HFFc6 (cell line): ENCODE measurements at regions not wholly inside any gene's neighbourhood (a gene's known extent, or its start where the extent isn't known, plus 50 kb on each side); places are given as distances from the start of the nearest gene placed in this dataset.
"Not testable (repeated sequence)": the region's sequence is repeated elsewhere in the genome, so short reads cannot be mapped to it uniquely, and the experiment has no call there.

ENCODE experiments used
- DNase-seq: peaks from one replicate; pipeline ENCODE4 v3.0.0-alpha.2; 2018
- H3K27ac Mint-ChIP-seq: 2 replicates; pipeline ENCODE4 v1.8.0; 2020; ENCODE audit warnings: mild to moderate bottlenecking, mixed read lengths
- H3K27me3 Mint-ChIP-seq: 2 replicates; pipeline ENCODE4 v1.8.0; 2021; ENCODE audit warnings: mild to moderate bottlenecking, moderate library complexity, mixed read lengths; ENCODE audit not compliant: insufficient read depth
- H3K36me3 Mint-ChIP-seq: 2 replicates; pipeline ENCODE4 v1.8.0; 2021; ENCODE audit warnings: low read depth, mixed read lengths
- H3K4me1 Mint-ChIP-seq: 2 replicates; pipeline ENCODE4 v1.8.0; 2020; ENCODE audit warnings: low read depth, mixed read lengths
- H3K4me3 Mint-ChIP-seq: 2 replicates; pipeline ENCODE4 v1.8.0; 2020; ENCODE audit warnings: mild to moderate bottlenecking, moderate library complexity, mixed read lengths
- H3K9me3 Mint-ChIP-seq: 2 replicates; pipeline ENCODE4 v1.8.0; 2020; ENCODE audit warnings: mild to moderate bottlenecking, mixed read lengths
- TF ChIP-seq, protein P1 (sequence below): fragments of 200-600 bp; sonication (generic); IDR thresholded peaks from 2 replicates; pipeline ENCODE4 v1.5.0; 2021; ENCODE audit warnings: antibody characterized with exemption, mild to moderate bottlenecking

DNA sequence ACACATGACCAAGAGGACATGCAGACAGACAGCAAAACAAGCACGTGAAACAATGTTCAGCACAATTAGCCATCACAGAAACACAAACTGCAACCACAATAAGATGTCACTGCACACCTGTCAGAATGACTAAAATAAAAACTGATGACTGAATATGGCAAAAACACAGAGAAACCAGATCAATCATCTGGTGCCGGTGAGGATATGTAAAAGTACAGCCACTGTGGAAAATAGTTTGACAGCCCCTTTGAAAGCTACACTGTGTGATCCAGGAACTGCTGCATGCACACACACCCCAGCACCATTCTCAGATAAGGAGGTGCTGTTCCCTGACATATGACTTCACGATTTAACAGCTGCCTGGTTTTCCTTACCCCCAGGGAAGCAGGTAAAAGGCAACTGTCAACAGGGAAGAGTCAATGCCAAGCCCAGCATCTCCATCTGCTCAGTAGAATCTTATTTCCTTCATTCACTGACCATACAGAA lies 238.1 kb upstream of the HSFY2 start:
- Mint-ChIP-seq H3K36me3 (no peaks in the 10 kb centered on the region), H3K27me3 (no peaks in the 10 kb centered on the region), H3K27ac (no peak overlapping the region), H3K4me1 (0 out of 2 replicates have a peak, but pooled peaks cover 6% of the 10 kb centered on the region), H3K4me3 (no peak overlapping the region), H3K9me3 (no peaks in the 10 kb centered on the region)
- TF ChIP-seq, protein P1, sequence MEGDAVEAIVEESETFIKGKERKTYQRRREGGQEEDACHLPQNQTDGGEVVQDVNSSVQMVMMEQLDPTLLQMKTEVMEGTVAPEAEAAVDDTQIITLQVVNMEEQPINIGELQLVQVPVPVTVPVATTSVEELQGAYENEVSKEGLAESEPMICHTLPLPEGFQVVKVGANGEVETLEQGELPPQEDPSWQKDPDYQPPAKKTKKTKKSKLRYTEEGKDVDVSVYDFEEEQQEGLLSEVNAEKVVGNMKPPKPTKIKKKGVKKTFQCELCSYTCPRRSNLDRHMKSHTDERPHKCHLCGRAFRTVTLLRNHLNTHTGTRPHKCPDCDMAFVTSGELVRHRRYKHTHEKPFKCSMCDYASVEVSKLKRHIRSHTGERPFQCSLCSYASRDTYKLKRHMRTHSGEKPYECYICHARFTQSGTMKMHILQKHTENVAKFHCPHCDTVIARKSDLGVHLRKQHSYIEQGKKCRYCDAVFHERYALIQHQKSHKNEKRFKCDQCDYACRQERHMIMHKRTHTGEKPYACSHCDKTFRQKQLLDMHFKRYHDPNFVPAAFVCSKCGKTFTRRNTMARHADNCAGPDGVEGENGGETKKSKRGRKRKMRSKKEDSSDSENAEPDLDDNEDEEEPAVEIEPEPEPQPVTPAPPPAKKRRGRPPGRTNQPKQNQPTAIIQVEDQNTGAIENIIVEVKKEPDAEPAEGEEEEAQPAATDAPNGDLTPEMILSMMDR: no peak
- no peak for DNase-seq

DNA sequence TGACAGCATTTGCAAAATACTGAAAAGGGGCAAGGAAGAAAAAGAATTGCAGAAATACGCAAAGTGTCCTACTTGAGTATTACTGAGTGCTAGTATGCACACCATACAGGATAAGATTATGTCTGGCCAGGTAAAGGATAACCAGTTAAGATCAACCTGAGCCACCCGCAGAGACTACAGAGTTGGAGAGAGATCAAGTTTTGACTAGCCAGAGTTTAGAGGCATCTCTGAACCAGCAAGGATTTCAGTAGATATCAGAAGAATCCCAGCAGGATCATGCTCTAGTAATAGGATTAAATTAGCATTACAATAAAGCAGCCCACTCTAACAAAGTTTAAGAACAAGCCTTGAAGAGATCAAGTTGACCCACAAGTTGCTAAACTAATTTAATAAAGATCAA lies 232.7 kb upstream of the HSFY2 start:
- DNase-seq: no peak
- no peaks in the 10 kb centered on the region for H3K9me3 Mint-ChIP-seq
- H3K4me3 Mint-ChIP-seq: no peak overlapping the region

DNA sequence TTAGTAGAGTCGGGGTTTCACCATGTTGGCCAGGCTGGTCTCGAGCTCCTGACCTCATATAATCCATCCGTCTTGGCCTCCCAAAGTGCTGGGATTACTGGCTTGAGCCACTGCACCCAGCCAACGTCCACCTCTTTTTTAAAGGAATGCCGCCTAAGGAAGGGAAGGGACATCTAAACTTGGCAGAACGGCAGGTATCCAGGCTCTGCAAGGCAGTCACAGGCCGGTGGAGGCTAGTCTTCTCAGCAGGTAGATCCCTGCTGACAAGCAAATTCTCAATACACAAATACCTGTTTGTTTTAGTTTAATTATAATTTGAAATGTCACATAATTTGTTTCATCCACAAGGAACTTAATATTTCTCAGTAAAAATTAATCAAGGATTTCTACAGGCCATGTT lies 232.0 kb upstream of the HSFY2 start:
- DNase-seq: no peak
- H3K4me3 Mint-ChIP-seq: no peak overlapping the region
- no peak overlapping the region for H3K27ac Mint-ChIP-seq
- TF ChIP-seq, protein P1: no peak
- no peaks in the 10 kb centered on the region for H3K9me3 Mint-ChIP-seq
- H3K4me1 Mint-ChIP-seq: no peaks in the 10 kb centered on the region
- H3K27me3 Mint-ChIP-seq: no peaks in the 10 kb centered on the region
- H3K36me3 Mint-ChIP-seq: no peaks in the 10 kb centered on the region

More for the DNA sequence above, 232.7 kb upstream of the HSFY2 start:
- Mint-ChIP-seq H3K36me3 (no peaks in the 10 kb centered on the region), H3K27ac (no peak overlapping the region), H3K4me1 (no peaks in the 10 kb centered on the region), H3K27me3 (no peaks in the 10 kb centered on the region)
- TF ChIP-seq, protein P1: no peak

DNA sequence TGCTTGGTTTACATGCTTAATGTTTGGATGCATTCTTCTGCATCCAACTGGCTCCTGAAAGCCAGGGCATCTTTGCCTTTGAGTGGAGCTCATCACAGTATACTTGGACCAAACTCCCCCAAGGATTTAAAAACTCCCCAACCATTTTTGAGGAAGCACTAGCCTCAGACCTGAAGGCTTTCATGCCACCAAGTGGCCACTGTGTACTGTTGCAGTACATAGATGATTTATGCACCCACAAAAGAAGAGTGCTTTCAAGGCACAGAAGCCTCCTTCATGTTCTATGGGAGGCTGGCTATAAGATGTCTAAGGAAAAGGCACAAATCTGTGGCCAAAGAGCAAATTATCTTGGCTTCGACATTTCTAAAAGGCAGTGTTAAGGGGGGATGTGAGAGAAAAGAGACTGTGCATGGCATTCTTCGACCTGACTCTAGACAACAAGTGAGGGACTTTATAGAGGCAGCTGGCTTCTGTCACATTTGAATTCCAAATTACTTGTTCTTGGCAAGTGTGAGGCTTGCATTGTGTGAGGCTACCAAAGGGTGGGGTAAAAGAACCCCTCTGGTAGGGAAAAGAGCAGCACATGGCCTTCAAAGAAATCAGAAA lies 224.2 kb upstream of the HSFY2 start:
- TF ChIP-seq, protein P1: peak; percentile 62
- Mint-ChIP-seq H3K4me3 (no peak overlapping the region), H3K27me3 (no peaks in the 10 kb centered on the region), H3K4me1 (no peaks in the 10 kb centered on the region), H3K9me3 (no peaks in the 10 kb centered on the region), H3K36me3 (no peaks in the 10 kb centered on the region), H3K27ac (no peak overlapping the region)
- no peak for DNase-seq

DNA sequence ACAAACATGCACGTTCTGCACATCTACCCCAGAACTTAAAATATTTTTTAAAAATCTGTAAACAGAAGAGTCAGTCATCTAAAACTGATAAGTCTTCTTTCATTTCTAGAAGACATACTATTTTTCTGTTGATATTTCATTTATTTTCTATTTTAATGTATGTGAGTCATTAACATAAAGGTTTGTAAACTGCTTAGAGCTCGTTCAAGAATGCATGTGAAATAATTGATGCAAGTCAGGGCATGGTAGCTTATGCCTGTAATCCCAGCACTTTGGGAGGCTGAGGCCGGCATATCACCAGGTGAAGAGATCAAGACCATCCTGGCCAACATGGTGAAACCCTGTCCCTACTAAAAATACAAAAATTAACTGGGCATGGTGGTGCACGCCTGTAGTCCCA lies 219.9 kb upstream of the HSFY2 start:
- TF ChIP-seq, protein P1: no peak
- no peak for DNase-seq
- Mint-ChIP-seq H3K36me3 (no peaks in the 10 kb centered on the region), H3K9me3 (no peaks in the 10 kb centered on the region), H3K27ac (no peak overlapping the region), H3K27me3 (no peaks in the 10 kb centered on the region), H3K4me1 (no peaks in the 10 kb centered on the region), H3K4me3 (no peak overlapping the region)

DNA sequence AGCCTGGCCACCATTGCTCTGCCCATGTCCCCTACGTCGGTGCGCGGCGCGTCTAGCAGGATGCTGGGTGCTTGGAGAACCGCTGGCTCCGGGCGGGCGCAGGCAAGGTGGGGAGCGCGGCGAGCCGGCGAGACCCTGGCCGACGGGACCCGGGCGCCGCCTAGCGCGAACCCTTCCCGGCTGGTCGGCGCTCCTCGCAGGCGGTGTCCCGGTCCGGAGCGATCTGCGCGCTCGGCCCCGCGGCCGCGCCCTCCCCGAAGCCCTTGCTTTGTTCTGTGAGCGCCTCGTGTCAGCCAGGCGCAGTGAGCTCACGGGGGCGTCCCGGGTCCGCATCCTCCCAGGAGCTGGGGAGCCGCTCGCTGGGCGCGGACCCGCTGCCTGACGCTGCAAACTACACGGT lies 219.1 kb upstream of the HSFY2 start:
- not testable (repeated sequence) for H3K4me1 Mint-ChIP-seq, H3K9me3 Mint-ChIP-seq, DNase-seq, H3K36me3 Mint-ChIP-seq, H3K27me3 Mint-ChIP-seq, H3K27ac Mint-ChIP-seq, H3K4me3 Mint-ChIP-seq
